Fibroblast of lung (primary cell): ENCODE measurements at regions not wholly inside any gene's neighbourhood (a gene's known extent, or its start where the extent isn't known, plus 50 kb on each side); places are given as distances from the start of the nearest gene placed in this dataset.

Experiments
- DNase-seq, 2 donors: peaks; one replicate each; pipeline versions ENCODE4 v3.0.0 to v3.0.0-alpha.2; 2010; ENCODE audit warnings: low read depth in 2 of 2
- H2AFZ ChIP-seq: 2 replicates; pipeline ENCODE4 v1.5.1; 2012; ENCODE audit warnings: low read length, control low read depth, inconsistent platforms
- H3K27ac ChIP-seq: 2 replicates; pipeline ENCODE4 v1.5.1; 2011; ENCODE audit warnings: low read length, control low read depth; ENCODE audit not compliant: insufficient read depth
- H3K27me3 ChIP-seq: 2 replicates; pipeline ENCODE4 v1.5.1; 2011; ENCODE audit warnings: mild to moderate bottlenecking, low read length; ENCODE audit not compliant: control insufficient read depth, insufficient read depth
- H3K36me3 ChIP-seq: 2 replicates; pipeline ENCODE4 v1.5.1; 2011; ENCODE audit warnings: low read length; ENCODE audit not compliant: control insufficient read depth, insufficient read depth
- H3K4me1 ChIP-seq: 2 replicates; pipeline ENCODE4 v1.5.1; 2011; ENCODE audit warnings: low read length; ENCODE audit not compliant: control insufficient read depth, insufficient read depth; ENCODE audit errors: extremely low read depth
- H3K4me2 ChIP-seq: 2 replicates; pipeline ENCODE4 v1.5.1; 2011; ENCODE audit warnings: low read length, control low read depth; ENCODE audit not compliant: insufficient read depth; ENCODE audit errors: extremely low read depth
- H3K4me3 ChIP-seq, 4 experiments: fragments of 200-600 bp in 1 of 4; sonication (generic) in 1 of 4; replicated peaks in 1 of 4; 2 replicates each; pipeline ENCODE4 v1.5.1; 2011 to 2016; ENCODE audit warnings: low read length in 4 of 4, low read depth in 3 of 4, mild to moderate bottlenecking in 3 of 4, control low read depth in 2 of 4, inconsistent platforms in 1 of 4, mixed read lengths in 1 of 4; ENCODE audit not compliant: insufficient read depth in 1 of 4; ENCODE audit errors: control extremely low read depth in 1 of 4
- H3K79me2 ChIP-seq: 2 replicates; pipeline ENCODE4 v1.5.1; 2012; ENCODE audit warnings: mild to moderate bottlenecking, low read length, inconsistent platforms; ENCODE audit not compliant: control insufficient read depth, insufficient read depth
- H3K9ac ChIP-seq: 2 replicates; pipeline ENCODE4 v1.5.1; 2011; ENCODE audit warnings: mild to moderate bottlenecking, low read length, control low read depth; ENCODE audit not compliant: insufficient read depth
- H3K9me3 ChIP-seq: 2 replicates; pipeline ENCODE4 v1.5.1; 2012; ENCODE audit warnings: low read depth, low read length; ENCODE audit not compliant: control insufficient read depth, insufficient read depth
- H4K20me1 ChIP-seq: 2 replicates; pipeline ENCODE4 v1.5.1; 2011; ENCODE audit warnings: low read length; ENCODE audit not compliant: control insufficient read depth, insufficient read depth; ENCODE audit errors: extremely low read depth
- EZH2 ChIP-seq: IDR thresholded peaks from 2 replicates; pipeline ENCODE4 v1.5.1; 2012; ENCODE audit warnings: low read length, control low read depth, mild to moderate bottlenecking; ENCODE audit errors: missing control alignments
- TF ChIP-seq, protein P1 (sequence below), 2 donors: IDR thresholded peaks in 1 of 2; conservative IDR thresholded peaks in 1 of 2; 1 replicate in 1 of 2; 2 replicates in 1 of 2; pipeline ENCODE4 v1.5.1; 2011 to 2012; ENCODE audit warnings: low read length in 2 of 2, control low read depth in 1 of 2, inconsistent platforms in 1 of 2, low read depth in 1 of 2, mild to moderate bottlenecking in 1 of 2

DNA sequence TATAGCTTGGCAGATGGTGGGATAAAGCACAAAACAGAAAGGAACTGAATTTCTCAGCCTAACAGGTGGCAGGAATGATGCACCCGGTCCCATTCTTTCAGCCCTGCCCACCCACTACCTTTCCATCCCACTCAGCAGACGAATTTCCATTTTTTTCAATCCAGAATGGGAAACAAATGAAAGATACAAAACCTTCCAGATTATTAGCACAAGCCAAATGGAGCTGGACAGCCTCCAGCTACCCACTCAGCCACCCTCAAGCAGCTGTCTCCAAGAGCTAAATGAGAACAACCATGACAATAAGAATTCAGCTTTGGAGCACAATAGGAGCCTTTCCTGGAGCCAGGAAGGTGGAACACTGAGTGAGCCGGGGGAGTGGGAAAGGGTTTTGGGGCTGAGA is 96.3 kb upstream of the ST6GALNAC5 start:
- Histone ChIP-seq H3K4me3 (no peak overlapping the region), H3K36me3 (no peaks in the 10 kb centered on the region), H3K27me3 (no peaks in the 10 kb centered on the region), H3K79me2 (no peaks in the 10 kb centered on the region), H3K9me3 (no peaks in the 10 kb centered on the region), H4K20me1 (no peaks in the 10 kb centered on the region), H3K4me1 (no peaks in the 10 kb centered on the region), H3K9ac (no peak overlapping the region), H2AFZ (no peak overlapping the region), H3K27ac (no peak overlapping the region), H3K4me2 (no peak overlapping the region)
- no peak for TF ChIP-seq EZH2
- TF ChIP-seq, protein P1, sequence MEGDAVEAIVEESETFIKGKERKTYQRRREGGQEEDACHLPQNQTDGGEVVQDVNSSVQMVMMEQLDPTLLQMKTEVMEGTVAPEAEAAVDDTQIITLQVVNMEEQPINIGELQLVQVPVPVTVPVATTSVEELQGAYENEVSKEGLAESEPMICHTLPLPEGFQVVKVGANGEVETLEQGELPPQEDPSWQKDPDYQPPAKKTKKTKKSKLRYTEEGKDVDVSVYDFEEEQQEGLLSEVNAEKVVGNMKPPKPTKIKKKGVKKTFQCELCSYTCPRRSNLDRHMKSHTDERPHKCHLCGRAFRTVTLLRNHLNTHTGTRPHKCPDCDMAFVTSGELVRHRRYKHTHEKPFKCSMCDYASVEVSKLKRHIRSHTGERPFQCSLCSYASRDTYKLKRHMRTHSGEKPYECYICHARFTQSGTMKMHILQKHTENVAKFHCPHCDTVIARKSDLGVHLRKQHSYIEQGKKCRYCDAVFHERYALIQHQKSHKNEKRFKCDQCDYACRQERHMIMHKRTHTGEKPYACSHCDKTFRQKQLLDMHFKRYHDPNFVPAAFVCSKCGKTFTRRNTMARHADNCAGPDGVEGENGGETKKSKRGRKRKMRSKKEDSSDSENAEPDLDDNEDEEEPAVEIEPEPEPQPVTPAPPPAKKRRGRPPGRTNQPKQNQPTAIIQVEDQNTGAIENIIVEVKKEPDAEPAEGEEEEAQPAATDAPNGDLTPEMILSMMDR (conservative IDR thresholded peaks at IDR 0.05 in 1 of 2, IDR thresholded peaks at IDR 0.05 in 1 of 2; ENCODE audit: low read depth in 1 of 2, low read length in 2 of 2), result no peak
- DNase-seq, result no peak

DNA sequence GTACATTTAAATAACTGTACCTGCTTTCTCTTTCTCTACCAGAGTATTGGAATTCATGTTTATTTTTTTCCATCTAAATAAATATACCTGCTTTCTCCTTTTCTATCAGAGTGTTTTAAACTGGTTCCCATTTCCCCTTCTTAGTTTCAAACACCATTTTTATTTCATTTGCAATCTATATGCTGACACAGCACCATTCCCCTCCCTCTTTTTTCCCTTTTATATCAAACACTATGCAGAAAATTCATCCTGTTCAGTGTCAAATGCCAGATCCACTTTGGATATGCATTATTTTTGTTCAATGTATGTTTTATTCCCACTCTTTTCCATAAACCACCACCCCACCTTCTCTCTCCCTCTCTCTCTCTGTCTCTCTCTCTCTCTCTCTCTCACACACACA is 85.8 kb upstream of the ST6GALNAC5 start:
- no peak overlapping the region for H3K4me3 ChIP-seq
- H3K9ac ChIP-seq, result no peak overlapping the region
- no peaks in the 10 kb centered on the region for H4K20me1 ChIP-seq
- no peaks in the 10 kb centered on the region for H3K4me1 ChIP-seq
- no peaks in the 10 kb centered on the region for H3K79me2 ChIP-seq
- no peak overlapping the region for H3K4me2 ChIP-seq
- H3K9me3 ChIP-seq, result no peaks in the 10 kb centered on the region
- no peak for DNase-seq
- no peak overlapping the region for H2AFZ ChIP-seq
- H3K27ac ChIP-seq, result no peak overlapping the region
- TF ChIP-seq, protein P1 (conservative IDR thresholded peaks at IDR 0.05 in 1 of 2, IDR thresholded peaks at IDR 0.05 in 1 of 2; ENCODE audit: low read depth in 1 of 2, low read length in 2 of 2), result no peak
- no peak for TF ChIP-seq EZH2
- no peaks in the 10 kb centered on the region for H3K27me3 ChIP-seq
- no peaks in the 10 kb centered on the region for H3K36me3 ChIP-seq

- peak in 1 of 2 donors; percentile 90 for DNase-seq
- Histone ChIP-seq H3K4me2 (no peak overlapping the region), H3K9ac (no peak overlapping the region), H2AFZ (no peak overlapping the region), H3K27ac (no peak overlapping the region), H3K27me3 (no peaks in the 10 kb centered on the region), H3K9me3 (no peaks in the 10 kb centered on the region), H3K4me1 (no peaks in the 10 kb centered on the region), H3K36me3 (no peaks in the 10 kb centered on the region), H3K79me2 (no peaks in the 10 kb centered on the region), H3K4me3 (no peak overlapping the region), H4K20me1 (no peaks in the 10 kb centered on the region)
- TF ChIP-seq, protein P1 (conservative IDR thresholded peaks at IDR 0.05 in 1 of 2, IDR thresholded peaks at IDR 0.05 in 1 of 2; ENCODE audit: low read depth in 1 of 2, low read length in 2 of 2), result no peak
- TF ChIP-seq EZH2, result no peak
Measured at GRCh38 chr1:76782809-76783208, 84.5 kb upstream of the ST6GALNAC5 start.
